ENCODE measurements at regions not wholly inside any gene's neighbourhood (a gene's known extent, or its start where the extent isn't known, plus 50 kb on each side); places are given as distances from the start of the nearest gene placed in this dataset.
"Not testable (repeated sequence)": the region's sequence is repeated elsewhere in the genome, so short reads cannot be mapped to it uniquely, and the experiment has no call there.

DNA sequence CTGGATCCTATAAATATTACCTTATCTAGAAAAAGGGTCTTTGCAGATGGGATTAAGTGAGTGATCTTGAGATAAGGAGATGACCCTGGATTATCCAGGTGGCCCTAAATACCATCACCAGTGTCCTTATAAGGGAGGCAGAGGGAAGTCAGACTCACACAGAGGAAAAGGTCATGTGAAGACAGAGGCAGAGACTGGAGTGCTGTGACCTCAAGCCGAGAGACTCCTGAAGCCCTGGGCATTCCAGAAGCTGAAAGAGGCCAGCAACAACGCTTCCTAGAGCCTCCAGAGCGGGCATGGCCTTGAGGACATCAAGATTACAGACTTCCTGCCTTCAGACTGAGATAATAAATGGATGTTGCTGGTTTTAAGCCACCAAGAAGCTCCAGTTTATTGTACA lies 118.8 kb downstream of the ATPSCKMT start:
- DNase-seq (ENCODE audit: low read depth in 2 of 2): no peak

DNA sequence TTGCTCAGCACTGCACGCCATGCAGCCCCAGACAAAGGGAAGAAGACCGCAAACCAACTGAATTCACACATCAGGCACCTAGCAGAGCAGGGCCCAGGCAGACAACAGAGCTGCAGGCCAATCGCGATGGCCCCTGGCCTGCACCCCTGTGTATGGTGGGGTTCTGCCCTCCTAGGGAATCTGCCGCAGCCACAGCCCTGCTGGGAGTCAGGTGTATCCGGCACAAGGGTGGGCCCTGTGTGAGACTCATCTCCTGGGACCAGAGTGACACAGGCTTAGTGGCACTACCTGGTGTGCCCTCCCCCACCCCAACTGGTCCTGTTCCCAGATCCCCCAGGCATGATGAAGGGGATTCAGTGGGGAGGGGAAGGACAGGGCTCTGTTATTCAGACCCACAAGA lies 122.8 kb downstream of the ATPSCKMT start:
- no peak for DNase-seq (ENCODE audit: low read depth in 2 of 2)

DNA sequence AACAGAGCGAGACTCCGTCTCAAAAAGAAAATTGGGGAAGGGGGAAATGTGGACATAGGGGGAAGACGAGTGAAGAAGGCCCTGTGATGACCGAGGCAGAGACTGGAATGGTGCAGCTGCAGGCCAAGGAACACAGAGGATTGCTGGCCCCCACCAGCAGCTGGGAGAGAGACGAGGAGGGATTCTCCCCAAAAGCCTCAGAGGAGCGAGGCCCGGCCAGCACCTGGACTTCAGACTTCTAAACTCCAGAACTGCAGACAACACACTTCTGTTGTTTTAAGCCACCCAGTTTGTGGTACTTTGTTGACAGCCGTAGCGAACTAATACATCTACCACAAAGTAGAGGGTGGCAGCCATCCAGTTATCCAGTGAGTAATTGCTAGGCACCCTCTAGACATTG lies 124.6 kb downstream of the ATPSCKMT start:
- DNase-seq (ENCODE audit: low read depth in 2 of 2): no peak

DNA sequence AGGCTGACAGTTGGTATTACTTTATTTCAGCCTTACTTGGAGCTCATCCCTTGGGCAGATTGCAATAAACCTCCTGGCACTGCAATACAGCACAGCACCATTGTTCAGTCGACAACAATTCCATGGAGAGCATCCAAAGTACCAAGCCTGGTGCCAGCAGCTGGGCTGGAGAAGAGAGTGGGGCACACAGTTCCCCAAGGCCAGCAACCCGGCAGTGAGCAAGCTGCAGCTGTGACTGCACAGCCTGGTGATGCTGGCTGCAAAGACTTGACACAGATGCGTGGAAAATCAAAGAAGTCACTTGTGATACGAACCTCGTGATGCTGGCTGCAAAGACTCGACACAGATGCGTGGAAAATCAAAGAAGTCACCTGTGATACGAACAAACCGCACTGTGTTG lies 125.4 kb downstream of the ATPSCKMT start:
- DNase-seq (ENCODE audit: low read depth in 2 of 2): no peak

DNA sequence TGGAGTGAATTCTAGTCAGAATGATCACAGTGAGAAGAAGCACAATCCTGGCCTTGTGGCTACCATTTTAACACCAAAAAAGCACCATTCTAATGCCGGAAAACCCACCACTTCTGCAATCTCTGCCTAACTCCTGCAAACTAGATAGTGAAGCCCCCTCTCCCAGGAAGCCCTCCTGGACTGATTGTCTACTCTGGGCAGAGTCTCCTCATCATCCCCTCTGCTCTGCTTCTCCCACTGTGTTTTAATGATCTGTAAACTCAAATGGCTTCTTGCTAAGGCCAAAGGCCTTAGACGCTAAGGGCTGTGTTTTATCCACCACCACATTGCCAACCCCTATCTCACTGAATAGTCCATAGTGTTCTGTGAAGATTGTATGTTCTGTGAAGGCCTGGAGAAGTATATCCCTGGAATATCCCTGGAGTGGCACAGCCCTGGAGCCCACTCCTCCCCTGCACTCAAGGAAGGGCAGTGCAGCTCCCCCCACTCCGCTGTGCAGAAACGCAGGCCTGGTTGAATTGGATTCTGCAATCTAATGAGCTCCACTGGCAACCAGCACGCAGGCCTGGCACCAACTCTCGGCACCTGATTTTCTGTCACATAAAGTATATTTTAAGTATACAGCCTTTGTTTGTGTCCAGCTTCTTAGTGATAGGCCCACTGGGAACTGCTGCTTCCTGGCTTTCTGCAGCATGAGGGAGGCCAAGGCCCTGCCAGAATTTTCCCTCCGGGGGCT lies 126.3 kb downstream of the ATPSCKMT start:
- no peak for DNase-seq (ENCODE audit: low read depth in 2 of 2)

DNA sequence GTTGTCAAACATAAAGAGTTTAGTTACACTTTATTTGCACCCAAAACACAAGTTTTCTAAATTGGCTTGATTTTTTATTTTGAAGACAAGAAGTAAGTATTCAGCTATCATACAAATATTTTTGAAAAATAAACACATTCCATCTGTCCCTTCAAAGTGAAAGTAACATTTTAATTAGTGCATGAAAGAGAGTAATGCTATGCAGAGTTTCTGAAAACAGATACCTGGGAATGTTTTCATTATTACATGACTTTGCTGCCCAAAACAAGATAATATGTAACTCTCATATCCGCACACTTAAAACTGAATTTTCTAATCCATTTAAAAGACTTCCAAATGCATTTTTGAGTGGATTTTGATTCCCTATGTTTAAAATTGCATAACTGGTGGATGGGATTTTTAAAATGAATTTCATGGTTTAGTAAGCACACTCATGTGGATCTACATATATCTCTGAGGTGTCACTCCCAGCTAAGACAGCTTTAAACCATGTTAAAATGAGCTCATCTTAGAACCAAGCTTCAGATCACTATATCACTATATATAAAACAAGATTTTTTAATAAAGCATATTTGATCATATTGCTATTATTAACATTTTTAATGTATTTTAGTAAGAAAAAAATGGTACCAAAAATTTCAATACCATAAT lies 127.5 kb downstream of the ATPSCKMT start:
- no peak for DNase-seq (ENCODE audit: low read depth in 2 of 2)

DNA sequence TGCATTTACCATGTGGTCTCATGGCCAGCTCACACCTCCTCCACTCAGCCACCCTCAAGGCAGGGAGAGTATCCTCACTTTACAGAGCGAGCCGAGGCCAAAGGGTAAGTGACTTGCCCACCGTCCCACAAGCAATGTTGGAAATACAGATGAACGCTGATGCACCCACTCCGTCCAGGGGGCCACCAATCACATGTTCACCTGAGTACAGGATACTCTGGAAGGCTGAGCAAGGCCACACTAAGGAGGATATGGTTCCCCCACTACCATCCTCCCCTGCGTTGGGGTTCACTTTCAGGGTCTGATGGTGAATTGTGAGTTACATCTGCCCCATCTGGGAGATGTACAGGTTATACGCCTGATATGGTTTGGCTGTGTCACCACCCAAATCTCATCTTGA lies 128.8 kb downstream of the ATPSCKMT start:
- no peak for DNase-seq (ENCODE audit: low read depth in 2 of 2)

DNA sequence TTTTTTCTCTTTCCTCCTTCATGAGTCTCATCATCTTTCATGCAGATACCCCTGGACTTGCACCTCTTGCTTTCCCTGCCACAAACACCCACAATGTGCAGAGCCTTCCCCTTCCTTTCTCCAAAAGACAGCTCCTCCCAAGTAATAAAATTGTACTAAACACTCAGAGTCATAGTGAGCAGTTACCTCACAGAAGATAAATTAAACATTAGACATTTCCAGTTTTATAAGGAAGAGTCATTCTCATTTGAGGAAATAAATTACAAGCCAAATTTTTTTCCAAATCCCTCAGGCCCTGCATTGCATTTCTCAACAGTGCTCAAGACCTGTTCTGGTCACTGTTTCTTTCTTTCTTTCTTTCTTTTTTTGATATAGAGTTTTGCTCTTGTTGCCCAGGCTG lies 131.5 kb downstream of the ATPSCKMT start:
- DNase-seq (ENCODE audit: low read depth in 2 of 2): no peak

DNA sequence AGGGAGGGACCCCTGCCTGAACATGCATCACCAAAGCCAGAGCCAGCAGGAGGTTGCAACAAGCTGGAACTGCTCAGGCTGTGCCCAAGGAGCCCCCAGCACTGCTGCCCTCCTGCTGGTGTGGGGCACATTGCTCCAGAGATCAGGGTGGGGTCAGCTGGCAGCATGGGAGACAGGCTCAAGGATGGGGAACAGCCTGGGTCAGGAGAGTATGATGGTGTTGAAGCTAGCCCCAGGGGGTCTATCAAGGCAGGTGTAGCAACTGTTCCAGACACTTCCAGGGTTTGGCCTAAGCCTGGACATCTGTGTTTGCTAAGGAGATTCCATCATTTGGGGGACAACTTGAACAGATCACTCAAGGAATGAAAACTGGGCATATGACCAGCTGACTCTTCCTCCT lies 133.1 kb downstream of the ATPSCKMT start:
- no peak for DNase-seq (ENCODE audit: low read depth in 2 of 2)

DNA sequence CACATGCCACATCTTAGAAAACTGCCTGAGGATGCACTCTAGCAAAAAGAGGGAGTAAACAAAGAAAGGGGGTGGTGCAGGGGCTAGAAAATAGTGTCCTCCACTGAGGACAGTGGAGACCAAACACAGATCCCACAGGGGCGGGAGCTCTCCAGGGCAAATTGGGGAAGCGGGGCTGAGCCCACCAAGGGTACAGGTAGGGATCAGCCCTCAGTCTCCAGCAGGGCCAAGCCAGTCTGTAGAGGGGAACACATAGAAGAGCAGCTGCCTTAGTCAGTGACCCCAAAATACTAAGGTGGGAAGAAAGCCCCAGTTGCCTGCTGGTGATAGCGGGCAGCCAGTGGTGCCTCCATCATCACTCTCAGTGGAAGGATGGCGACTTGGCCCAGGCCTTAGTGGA lies 134.0 kb downstream of the ATPSCKMT start:
- no peak for DNase-seq (ENCODE audit: low read depth in 2 of 2)

DNA sequence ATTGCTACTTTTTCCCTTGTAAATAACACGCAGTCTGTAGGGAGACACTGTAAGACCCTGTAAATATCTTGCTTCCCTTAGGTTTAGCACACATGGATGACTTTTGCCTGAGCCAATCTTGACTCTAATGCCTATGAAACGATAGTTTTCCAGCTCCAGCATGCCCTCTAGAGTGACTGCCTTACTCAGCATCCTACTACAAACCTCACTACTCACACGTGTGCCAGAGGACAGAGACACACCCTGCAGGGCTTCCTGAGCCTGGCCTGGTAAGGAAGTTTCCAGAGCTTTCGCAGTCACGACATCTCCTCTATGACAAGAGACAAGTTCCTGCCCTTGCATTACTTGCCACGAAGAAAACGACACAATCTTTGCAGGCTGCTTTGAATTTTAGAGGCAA lies 138.1 kb downstream of the ATPSCKMT start:
- DNase-seq (ENCODE audit: low read depth in 2 of 2): peak; percentile 51 to 55

DNA sequence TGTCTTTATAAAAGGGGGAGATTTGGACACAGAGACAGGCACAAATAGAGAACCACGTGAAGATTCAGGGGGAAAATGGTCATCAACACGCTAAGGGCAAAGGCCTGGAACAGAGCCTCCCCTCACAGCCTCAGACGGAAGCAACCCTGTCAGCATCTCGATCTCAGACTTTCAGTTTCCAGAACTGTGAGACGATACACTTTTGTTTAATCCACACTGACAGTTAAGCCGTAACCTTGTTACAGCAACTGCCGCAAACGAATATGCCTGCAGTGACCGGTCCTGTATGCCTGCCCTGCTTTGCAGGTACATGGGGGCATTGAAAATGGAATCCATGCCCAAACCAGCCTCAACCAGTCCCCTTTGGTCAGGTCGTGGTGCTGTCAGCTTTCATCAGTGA lies 139.5 kb downstream of the ATPSCKMT start:
- no peak for DNase-seq (ENCODE audit: low read depth in 2 of 2)

DNA sequence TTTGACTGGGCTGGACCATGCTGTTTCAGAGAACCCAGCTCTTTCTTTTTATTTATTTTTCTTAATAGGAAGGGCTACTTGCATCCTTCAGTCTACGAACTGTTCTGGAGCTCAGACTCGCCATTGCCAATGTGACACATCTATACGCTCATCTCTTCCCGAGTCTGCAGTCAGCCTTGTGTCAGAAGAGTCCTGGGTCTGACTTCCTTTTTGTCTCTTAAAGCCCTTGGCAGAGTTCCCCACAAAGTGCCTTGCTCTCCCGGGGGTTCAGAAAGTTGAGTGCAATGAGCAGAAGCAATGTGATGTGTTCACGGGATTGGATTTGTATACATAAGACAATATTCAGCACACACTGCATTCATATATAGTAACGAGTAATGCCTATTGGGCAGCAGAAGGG lies 140.4 kb downstream of the ATPSCKMT start:
- DNase-seq (ENCODE audit: low read depth in 2 of 2): no peak

DNA sequence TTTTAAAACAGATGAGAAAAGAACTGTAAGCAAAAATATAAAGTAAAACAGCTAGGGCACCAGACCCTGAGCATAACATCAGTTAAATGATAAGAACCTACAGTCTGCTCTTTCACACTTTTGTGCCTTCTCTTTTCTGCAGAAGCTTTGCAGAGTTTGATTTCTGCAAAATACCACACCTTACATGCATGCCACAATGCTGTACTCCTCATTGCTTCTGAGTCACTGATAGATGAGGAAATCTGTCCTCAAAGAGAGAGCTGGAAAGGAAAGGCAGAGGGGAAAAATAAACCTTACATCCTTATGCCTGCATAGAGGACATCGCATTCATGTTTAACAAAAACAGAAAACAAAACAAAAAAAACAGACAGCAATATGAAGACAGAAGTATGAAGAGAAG lies 142.9 kb downstream of the ATPSCKMT start:
- no peak for DNase-seq (ENCODE audit: low read depth in 2 of 2)

DNA sequence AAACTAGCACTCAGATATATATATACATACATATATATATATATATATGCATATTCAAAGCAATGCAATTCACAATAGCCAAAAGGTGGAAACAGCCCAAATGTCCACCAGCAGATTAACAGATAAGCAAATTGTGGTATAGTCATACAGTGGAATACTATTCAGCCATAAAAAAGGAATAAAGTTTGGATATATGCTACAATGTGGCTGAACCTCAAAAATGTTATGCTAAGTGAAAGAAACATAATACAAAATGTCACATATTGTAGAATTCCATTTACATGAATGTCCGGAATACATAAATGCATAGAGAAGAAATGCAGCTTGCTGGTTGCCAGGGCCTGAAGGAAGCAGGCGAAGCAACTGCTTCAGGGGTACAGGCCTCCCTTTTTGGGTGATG lies 143.4 kb downstream of the ATPSCKMT start:
- DNase-seq (ENCODE audit: low read depth in 2 of 2): no peak

DNA sequence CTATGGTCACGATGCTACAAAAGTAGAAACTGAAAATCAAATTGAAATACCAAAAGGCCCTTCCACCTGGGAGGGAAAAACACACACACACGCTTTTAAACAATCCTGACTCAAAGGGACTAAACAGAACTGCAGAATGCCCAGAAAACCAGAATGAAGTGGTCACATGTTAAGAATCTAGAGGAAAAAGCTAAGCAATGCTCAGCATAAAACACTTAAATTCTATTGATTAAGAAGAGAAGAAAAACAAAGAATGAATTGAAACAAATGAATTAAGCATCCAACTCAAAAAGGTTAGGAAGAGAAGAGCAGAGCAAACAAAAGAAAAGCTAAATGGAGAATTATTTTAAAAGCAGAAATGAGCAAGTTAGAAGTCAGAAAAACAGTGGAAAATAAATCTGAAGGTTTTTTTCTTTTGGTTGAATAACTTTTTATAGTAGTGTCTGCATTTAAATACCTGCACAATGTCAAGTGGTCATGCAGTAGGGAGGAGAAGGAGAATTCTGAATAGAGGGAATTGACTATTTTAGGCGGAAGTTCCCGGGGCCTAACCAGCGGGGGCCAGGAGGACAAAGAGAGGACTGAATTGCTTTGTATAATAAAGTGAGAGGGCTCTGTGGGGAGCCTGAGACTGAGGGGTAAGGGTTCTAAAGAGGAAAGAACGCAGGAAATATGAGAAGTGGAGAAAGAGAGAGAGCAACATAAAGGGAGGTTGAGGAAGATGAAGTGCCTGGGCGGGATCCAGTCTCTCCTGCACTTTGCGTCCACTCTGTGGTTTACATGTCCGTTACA lies 146.8 kb downstream of the ATPSCKMT start:
- DNase-seq (ENCODE audit: low read depth in 2 of 2): no peak

DNA sequence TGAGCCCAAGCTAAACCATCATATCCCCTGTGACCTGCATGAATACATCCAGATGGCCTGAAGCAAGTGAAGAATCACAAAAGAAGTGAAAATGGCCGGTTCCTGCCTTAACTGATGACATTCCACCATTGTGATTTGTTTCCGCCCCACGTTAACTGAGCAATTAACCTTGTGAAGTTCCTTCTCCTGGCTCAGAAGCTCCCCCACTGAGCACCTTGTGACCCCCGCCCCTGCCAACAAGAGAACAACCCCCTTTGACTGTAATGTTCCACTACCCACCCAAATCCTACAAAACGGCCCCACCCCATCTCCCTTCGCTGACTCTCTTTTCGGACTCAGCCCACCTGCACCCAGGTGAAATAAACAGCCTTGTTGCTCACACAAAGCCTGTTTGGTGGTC lies 147.5 kb downstream of the ATPSCKMT start:
- not testable (repeated sequence) for DNase-seq (ENCODE audit: low read depth in 2 of 2)

DNA sequence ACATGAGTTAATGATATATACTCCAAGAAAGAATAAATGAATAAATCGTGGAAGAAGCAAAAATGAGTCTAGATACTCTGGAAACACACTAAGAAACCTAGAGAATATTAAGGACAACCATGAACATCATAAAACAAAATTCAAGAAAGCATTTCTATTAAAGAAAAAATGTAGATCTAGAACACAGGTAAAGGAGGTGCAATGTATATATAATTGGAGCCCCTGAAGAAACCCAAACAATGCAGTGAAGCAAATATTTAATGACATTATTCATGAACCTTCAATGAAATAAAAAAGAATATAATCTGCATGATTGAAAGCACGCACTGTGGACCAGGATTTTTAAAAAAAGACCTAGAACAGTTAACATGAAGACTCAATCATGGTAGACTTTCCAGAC lies 150.1 kb downstream of the ATPSCKMT start:
- no peak for DNase-seq (ENCODE audit: low read depth in 2 of 2)

DNA sequence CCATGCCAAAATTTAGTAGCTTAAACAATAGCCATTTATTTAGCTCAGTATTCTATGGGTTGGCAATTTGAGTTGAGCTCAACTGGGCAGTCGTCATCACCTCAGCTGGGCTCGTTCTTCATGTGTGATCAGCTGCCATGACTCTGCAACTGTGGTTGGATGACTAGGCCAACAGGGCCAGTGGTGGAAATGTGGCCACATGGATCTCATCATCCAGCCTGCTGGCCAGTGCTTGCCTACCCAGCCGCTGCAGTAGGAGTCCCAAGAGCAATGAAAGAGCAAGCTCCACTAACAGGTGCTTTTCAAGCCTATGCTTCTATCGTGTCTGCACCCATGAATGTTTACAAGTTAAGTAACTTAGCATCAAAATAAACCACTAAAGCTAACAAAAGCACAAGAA lies 158.0 kb downstream of the ATPSCKMT start:
- DNase-seq (ENCODE audit: low read depth in 2 of 2): no peak

DNA sequence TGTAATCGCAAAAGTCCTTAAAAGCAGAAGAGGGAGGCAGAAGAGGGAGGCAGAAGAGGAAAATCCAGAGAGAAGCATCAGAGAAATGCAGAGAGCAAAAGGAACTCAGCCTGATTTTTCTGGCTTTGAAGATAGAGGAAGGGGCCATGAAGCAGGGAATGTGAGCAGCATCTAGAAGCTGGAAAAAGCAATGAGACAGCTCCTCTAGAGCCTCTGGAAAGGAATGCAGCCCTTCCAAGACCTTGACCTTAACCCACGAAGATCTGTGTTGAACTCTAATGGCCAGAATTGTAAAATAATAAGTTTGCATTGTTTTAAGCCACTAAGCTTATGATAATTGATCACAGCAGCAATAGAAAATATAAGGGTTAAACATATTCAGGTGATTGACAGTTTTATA lies 159.6 kb downstream of the ATPSCKMT start:
- no peak for DNase-seq (ENCODE audit: low read depth in 2 of 2)

DNA sequence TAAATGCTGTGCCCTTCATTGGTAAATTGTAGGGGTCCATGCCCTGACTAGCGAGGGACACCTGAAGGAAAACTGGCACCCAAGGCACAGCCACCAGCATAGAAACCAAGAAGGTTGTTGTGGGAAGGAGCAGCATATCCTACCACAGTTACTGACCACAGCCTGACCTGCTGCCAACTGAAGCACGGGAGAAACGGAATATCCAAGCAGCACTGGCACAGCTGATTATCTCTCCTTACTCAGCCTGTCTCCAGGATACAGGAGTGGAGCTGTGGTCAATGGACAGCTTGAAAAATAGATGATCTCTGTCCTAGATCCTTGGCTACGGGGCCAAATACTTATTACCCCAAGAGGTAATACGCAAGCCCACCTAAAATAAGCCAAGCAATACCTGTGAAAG lies 164.5 kb downstream of the ATPSCKMT start:
- DNase-seq (ENCODE audit: low read depth in 2 of 2): no peak

DNA sequence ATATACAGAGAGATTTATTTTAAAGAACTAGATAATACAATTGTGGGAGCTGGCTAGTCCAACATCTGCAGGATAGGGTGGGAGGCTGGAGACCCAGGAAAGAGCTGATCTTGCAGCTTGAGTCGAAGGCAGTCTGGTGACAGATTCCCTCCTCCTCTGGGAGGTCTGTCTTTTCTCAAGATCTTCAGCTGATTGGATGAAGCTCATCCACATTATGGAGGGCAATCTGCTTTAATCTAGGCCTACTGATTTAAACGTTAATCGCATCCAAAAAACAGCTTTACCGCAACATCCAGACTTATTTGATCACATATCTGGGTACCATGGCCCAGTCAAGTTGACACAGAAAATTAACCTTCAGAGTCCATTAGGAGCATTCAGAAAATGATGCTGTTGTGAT lies 168.1 kb downstream of the ATPSCKMT start:
- DNase-seq (ENCODE audit: low read depth in 2 of 2): no peak

All from fibroblast of skin of left quadriceps (primary cell).